Heart left ventricle (tissue), 16 donors: ENCODE measurements at regions not wholly inside any gene's neighbourhood (a gene's known extent, or its start where the extent isn't known, plus 50 kb on each side); places are given as distances from the start of the nearest gene placed in this dataset.
A peak's percentile ranks its signal among the peaks of the same experiment; 100 is the strongest.

Source experiments
- ATAC-seq, 4 donors: fragments of 200-7000 bp; cut with Tn5 transposase; one replicate each; pipeline ENCODE4 v1.9.1; 2020 to 2022; ENCODE audit warnings: moderate library complexity in 4 of 4, mild to moderate bottlenecking in 3 of 4, moderate number of reproducible peaks in 1 of 4
- DNase-seq, 5 donors: peaks; one replicate each; pipeline ENCODE4 v3.0.0-alpha.2; 2020
- H3K27ac ChIP-seq, 12 donors: fragments of 200-600 bp; sonication (generic) in 4 of 12; one replicate each; pipeline versions ENCODE4 v1.5.0 to v1.8.0; 2016 to 2022; ENCODE audit warnings: mild to moderate bottlenecking in 2 of 12
- H3K27me3 ChIP-seq, 9 donors: fragments of 200-600 bp; sonication (generic) in 2 of 9; one replicate each; pipeline versions ENCODE4 v1.5.1 to v1.8.0; 2016 to 2022; ENCODE audit warnings: mild to moderate bottlenecking in 3 of 9
- H3K36me3 ChIP-seq, 9 donors: fragments of 200-600 bp; sonication (generic) in 2 of 9; one replicate each; pipeline versions ENCODE4 v1.5.0 to v1.8.0; 2018 to 2022; ENCODE audit warnings: mild to moderate bottlenecking in 2 of 9
- H3K4me1 ChIP-seq, 12 donors: fragments of 200-600 bp; sonication (generic) in 4 of 12; one replicate each; pipeline versions ENCODE4 v1.5.0 to v1.8.0; 2016 to 2022; ENCODE audit warnings: mild to moderate bottlenecking in 3 of 12
- H3K4me3 ChIP-seq, 12 donors: fragments of 200-600 bp; sonication (generic) in 4 of 12; one replicate each; pipeline versions ENCODE4 v1.5.0 to v1.8.0; 2017 to 2022; ENCODE audit warnings: mild to moderate bottlenecking in 9 of 12, moderate library complexity in 4 of 12
- H3K9me3 ChIP-seq, 12 donors: fragments of 200-600 bp; sonication (generic) in 4 of 12; one replicate each; pipeline versions ENCODE4 v1.5.0 to v1.8.0; 2016 to 2022; ENCODE audit warnings: mild to moderate bottlenecking in 1 of 12
- CTCF ChIP-seq, 12 donors: fragments of 200-600 bp; sonication (generic) in 4 of 12; IDR thresholded peaks; one replicate each; pipeline versions ENCODE4 v1.5.0 to v1.8.0; 2018 to 2022; ENCODE audit warnings: antibody characterized with exemption in 12 of 12, mild to moderate bottlenecking in 5 of 12
- POLR2A ChIP-seq, 2 donors: fragments of 450-650 bp; IDR thresholded peaks; one replicate each; pipeline ENCODE4 v1.6.1; 2017; ENCODE audit warnings: antibody characterized with exemption in 2 of 2, mild to moderate bottlenecking in 2 of 2, moderate library complexity in 2 of 2
- WGBS, 4 donors: extraction: QIAGEN DNeasy Blood & Tissue Kit in 2 of 4; methylation state at CpG; one replicate each; pipeline versions ENCODE4 v1.1.5 to v1.1.7; 2013 to 2018; 5-methylcytosine and 5-hydroxymethylcytosine counted together
- intact Hi-C, 10 donors: fragments of 100-400 bp; cut with DNase I; formaldehyde crosslinking; loops; one replicate each; pipeline versions ENCODE4 v1.11.1 to v1.14.2; 2022
- donor health status: ischemic (EF 13 %, LVEDD 7.1; RV severe dilation, severe dysfunction).
- donor health status: healthy with polysubstance abuse.
- donor health status: DM: no; HTN: yes; CAD: no.
- donor health status: DM: no; HTN: no; CAD: no.
- donor health status: ischemic (EF 25% LVEDD 6.9; RV normal size, moderate dysfunction).
- donor health status: ischemic (EF 25% LVEDD 5.7; RV mildly dilated, moderate dysfunction).
- donor health status: healthy.
- donor health status: DM: yes; HTN: yes; CAD: no.
- donor health status: ischemic (EF 35%, LVEDD 5.7; RV mildly dilated, moderate dysfunction).
- donor health status: nonischemic (EF 11% LVEDD 7.7; RV severe dilation, severe dysfunction).
- donor health status: DM: yes; HTN: yes; CAD: no.
- donor health status: PGD.
- donor health status: ischemic (EF 29% LVEDD 5.4; RV normal size, mild dysfunction).
- donor health status: nonischemic (EF 23%, LVEDD 6.1; RV moderate dilation, normal function).

- TF ChIP-seq CTCF (IDR thresholded peaks at IDR 0.05), result no peak
- TF ChIP-seq POLR2A (IDR thresholded peaks at IDR 0.05), result no peak
- H3K9me3 ChIP-seq, result no peaks in the 10 kb centered on the region
- H3K27ac ChIP-seq, result no peak overlapping the region
- H3K4me3 ChIP-seq, result no peak overlapping the region
- no peak for DNase-seq
- intact Hi-C loops, result loop anchor here in 1 of 10 donors (10.0 kb wide), 1 partner anchor 318 kb away; no protein-coding TSS in a partner anchor
- no peaks in the 10 kb centered on the region for H3K27me3 ChIP-seq
- no peaks in the 10 kb centered on the region for H3K36me3 ChIP-seq
- 60 to 72% (median 64%) methylated on average over 2 of the region's 2 CpGs for WGBS, 4 donors
- peaks cover 0 to 7% (median 0%) of the 10 kb centered on the region in 12 donors for H3K4me1 ChIP-seq
- ATAC-seq, result no peak
These were observed 185.0 kb upstream of the BMP2 start for GRCh38 chr20:6582449-6582848.

GRCh38 chr20:6580486-6580885, 187.0 kb upstream of the BMP2 start:
- ATAC-seq, result peak in 3 of 4 donors; percentile 44 to 65 (median 56)
- intact Hi-C loops, result loop anchor here in 1 of 10 donors (10.0 kb wide), 1 partner anchor 316 kb away; no protein-coding TSS in a partner anchor
- Histone ChIP-seq H3K4me3 (no peak overlapping the region), H3K27ac (peak overlapping the region in 1 of 12 donors; percentile 26), H3K36me3 (no peaks in the 10 kb centered on the region), H3K9me3 (no peaks in the 10 kb centered on the region), H3K4me1 (peaks cover 0 to 13% (median 0%) of the 10 kb centered on the region in 12 donors), H3K27me3 (no peaks in the 10 kb centered on the region)
- TF ChIP-seq POLR2A (IDR thresholded peaks at IDR 0.05) (no peak), CTCF (IDR thresholded peaks at IDR 0.05) (no peak)
- 56 to 69% (median 68%) methylated on average over 4 of the region's 4 CpGs for whole genome bisulfite sequencing, 4 donors
- DNase-seq, result peak in 1 of 5 donors; percentile 23

GRCh38 chr20:6579824-6580223, 187.7 kb upstream of the BMP2 start:
- DNase-seq, result no peak
- H3K4me3 ChIP-seq, result no peak overlapping the region
- no peak for TF ChIP-seq POLR2A (IDR thresholded peaks at IDR 0.05)
- TF ChIP-seq CTCF (IDR thresholded peaks at IDR 0.05), result no peak
- intact Hi-C loops, result loop anchor here in 1 of 10 donors (10.0 kb wide), 1 partner anchor 315 kb away; no protein-coding TSS in a partner anchor
- peaks cover 0 to 2% (median 0%) of the 10 kb centered on the region in 9 donors for H3K27me3 ChIP-seq
- no peaks in the 10 kb centered on the region for H3K36me3 ChIP-seq
- no peak for ATAC-seq
- no peaks in the 10 kb centered on the region for H3K9me3 ChIP-seq
- WGBS, 4 donors, result 72 to 83% (median 75%) methylated on average over 3 of the region's 3 CpGs
- H3K27ac ChIP-seq, result peak overlapping the region in 2 of 12 donors; percentile 20 to 26
- peaks cover 0 to 13% (median 0%) of the 10 kb centered on the region in 12 donors for H3K4me1 ChIP-seq

GRCh38 chr20:6579417-6579816, 188.1 kb upstream of the BMP2 start:
- Histone ChIP-seq H3K9me3 (no peaks in the 10 kb centered on the region), H3K27me3 (peaks cover 0 to 4% (median 0%) of the 10 kb centered on the region in 9 donors), H3K27ac (peak overlapping the region in 1 of 12 donors; percentile 20), H3K4me3 (no peak overlapping the region), H3K4me1 (peaks cover 0 to 13% (median 0%) of the 10 kb centered on the region in 12 donors), H3K36me3 (no peaks in the 10 kb centered on the region)
- 90 to 93% (median 90%) methylated on average over 5 of the region's 5 CpGs for WGBS, 4 donors
- DNase-seq, result no peak
- TF ChIP-seq POLR2A (IDR thresholded peaks at IDR 0.05), result no peak
- no peak for TF ChIP-seq CTCF (IDR thresholded peaks at IDR 0.05)
- no peak for ATAC-seq
- intact Hi-C loops, result no loop called here
